ENCODE measurements at regions not wholly inside any gene's neighbourhood (a gene's known extent, or its start where the extent isn't known, plus 50 kb on each side); places are given as distances from the start of the nearest gene placed in this dataset.

GRCh38 chr13:103199380-103200088 is 133.3 kb upstream of the SLC10A2 start:
- DNase-seq (ENCODE audit: low spot score), result no peak

GRCh38 chr13:103196356-103196755 is 130.1 kb upstream of the SLC10A2 start:
- no peak for DNase-seq (ENCODE audit: low spot score)

DNA sequence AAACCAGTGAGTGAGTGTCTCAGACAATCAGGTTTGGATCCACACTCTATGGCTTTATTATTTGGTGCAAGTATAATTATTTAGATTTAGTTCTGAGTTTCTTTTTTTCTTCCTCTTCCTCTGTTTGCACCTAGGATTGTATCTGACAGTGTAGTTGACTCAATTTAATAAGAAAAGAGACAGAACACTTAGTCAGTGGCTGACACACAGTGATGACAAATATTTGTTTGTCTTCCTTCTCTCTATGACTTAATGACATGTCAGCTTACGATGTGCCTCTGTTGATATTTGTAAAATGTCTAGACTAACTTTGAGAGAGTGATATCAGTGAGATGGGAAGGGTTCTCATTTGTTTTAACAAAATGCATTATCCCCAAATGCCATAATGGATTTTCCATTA is 129.5 kb upstream of the SLC10A2 start:
- DNase-seq (ENCODE audit: low spot score), result no peak

- no peak for DNase-seq (ENCODE audit: low spot score)
These were observed 128.7 kb upstream of the SLC10A2 start for GRCh38 chr13:103194871-103195270.

- DNase-seq (ENCODE audit: low spot score), result no peak
These were observed 126.4 kb upstream of the SLC10A2 start for GRCh38 chr13:103192511-103193135.

DNA sequence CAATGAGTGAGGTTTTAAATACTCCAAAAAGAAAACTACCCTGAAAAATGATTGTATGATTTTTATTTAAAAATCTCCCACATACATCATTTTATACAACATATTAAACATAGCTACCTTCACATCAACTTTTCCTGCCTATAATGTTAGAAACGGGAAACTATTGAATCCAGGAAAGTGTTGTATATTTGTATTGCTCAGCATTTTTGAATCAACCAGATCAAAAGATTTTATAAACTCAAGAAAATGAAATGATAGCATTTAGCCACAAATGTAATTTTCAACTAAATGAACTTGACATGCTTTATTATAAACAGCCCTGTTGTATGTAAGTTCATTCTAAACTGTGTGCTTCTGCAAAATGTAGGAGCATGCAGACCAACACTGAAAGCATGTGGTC is 124.6 kb upstream of the SLC10A2 start:
- DNase-seq (ENCODE audit: low spot score), result no peak

DNA sequence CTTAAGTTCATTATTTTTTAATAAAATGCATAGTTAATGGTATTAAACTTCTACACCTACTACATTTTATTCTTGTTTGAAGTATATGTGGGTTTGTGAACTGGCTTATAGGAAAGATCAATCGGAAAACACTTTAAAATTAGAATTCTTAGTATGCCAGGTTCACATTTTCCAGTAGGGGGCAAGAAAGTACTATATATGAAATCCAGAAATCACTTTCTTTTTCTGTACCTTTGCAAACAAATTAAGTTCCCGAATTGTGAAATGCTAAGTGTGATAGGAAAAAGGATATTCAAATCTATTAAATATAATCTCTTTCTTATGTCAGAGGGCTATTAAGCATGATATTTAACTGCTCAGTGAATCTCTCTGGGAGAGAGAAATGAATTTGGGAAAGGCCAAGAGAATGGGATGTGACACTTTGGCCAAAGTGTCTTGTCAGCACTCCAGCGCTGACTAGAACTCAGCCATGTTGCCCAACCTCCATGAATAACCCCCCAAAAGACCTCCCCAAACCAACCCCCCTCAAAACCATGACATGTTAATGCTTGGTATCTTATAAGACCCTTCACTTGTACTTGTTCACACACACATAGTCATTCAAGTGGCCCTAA is 122.6 kb upstream of the SLC10A2 start:
- DNase-seq (ENCODE audit: low spot score), result peak; percentile 35

DNA sequence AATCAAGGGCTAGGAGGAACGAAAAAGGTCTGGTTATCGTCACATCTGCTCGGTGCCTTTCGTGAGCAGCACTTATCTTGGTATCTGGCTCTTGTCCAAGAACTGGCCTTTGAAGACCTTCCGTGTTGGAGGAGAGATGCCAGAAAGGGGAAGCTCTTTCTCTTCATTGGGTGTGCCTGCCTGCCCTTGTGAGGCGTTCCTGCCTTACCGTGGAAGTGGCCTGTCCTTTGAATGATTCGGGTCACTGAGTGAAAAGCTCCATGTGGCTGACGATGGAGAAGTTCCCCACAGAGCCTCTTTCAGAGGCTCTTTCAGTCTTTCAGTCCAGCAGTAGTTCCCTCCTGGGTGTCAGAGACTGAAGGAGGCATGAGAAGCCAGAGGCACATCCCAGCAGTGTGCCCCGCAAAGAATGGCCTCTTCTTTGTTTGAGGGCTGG is 121.5 kb upstream of the SLC10A2 start:
- DNase-seq (ENCODE audit: low spot score), result peak; percentile 6

DNA sequence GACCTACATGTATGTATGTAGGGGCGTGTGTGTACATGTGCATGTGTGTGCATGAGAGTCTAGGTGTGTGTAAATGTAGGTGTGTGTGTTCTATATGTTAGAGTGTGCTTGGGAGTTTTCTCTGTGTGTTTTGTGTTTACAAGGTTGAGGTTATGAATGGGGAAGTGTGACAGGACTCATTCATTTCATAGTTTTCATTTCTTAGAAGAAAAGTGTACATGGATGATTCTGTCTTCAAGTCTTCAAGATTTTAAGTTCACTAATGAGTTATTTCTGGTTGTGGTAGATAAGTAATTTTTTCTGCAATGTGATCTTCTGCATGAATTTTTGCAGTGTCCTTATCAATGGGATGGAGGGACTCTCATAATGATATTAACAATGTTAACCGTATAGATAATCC is 118.2 kb upstream of the SLC10A2 start:
- DNase-seq (ENCODE audit: low spot score), result no peak

DNA sequence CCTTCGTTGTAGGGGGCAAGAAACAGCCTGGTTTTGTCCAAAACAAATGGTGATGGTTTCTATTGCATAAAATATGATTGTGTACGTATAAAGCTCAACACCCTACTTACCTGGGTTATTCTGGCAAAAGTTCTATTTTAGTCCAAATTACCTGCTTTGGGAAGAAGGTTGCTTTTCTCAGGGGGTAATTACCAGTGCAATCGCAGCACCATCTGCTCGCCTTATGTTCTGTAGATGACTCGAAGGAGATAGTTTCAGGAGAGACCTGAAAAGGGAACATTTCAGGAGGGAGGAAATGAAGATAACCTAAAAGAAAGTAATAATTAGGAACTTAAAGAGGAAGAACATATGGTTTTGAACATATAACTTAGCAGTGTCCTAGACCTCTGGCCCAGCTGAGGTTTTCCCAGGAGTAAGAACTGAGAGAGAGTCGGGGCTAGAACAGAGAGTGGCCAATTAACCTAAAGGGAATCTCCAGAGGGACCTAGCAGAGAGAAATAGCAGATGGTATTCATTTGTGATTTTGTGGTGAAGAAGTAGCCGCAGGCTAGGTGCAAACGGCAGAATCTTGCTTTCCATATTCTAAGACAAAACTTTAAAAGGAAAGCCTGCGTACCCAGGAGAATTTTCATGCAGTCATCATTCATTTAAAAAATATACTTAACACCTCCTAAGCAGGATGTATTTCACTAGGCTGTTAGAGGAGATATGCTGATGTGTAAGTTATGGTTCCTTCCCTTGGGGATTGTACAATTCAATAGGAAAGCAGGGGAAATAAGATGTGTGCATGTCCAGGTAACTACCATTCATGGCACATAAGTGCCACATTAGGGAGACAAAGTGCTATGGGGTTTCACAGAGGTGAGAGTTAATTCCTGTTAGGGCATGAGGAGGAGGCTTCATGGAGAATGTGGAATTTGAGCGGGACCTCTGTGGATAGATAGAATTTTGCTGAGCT is 113.0 kb upstream of the SLC10A2 start:
- no peak for DNase-seq (ENCODE audit: low spot score)

GRCh38 chr13:103174966-103175365 is 108.7 kb upstream of the SLC10A2 start:
- no peak for DNase-seq (ENCODE audit: low spot score)

- no peak for DNase-seq (ENCODE audit: low spot score)
These were observed 102.8 kb upstream of the SLC10A2 start for GRCh38 chr13:103168901-103169508.

- DNase-seq (ENCODE audit: low spot score), result no peak
These were observed 98.0 kb upstream of the SLC10A2 start for GRCh38 chr13:103164251-103164650.

DNA sequence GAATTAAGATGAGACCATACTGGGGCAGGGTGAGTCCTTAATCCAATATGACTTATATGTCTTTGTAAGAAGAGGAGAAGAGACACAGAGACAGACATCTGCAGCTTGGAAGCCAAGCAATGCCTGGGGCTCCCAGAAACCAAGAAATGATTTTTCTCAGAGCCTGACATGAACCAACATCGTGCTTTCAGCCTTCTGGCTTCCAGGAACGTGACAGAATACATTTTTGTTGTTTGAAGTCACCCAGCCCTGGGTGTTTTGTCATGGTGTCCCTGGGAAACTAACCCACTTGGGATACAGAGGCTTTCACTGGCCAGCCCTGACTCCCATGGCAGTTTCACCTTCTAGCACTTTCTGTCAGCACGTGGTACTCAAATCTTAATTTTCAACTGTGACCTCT is 95.3 kb upstream of the SLC10A2 start:
- DNase-seq (ENCODE audit: low spot score), result no peak

DNA sequence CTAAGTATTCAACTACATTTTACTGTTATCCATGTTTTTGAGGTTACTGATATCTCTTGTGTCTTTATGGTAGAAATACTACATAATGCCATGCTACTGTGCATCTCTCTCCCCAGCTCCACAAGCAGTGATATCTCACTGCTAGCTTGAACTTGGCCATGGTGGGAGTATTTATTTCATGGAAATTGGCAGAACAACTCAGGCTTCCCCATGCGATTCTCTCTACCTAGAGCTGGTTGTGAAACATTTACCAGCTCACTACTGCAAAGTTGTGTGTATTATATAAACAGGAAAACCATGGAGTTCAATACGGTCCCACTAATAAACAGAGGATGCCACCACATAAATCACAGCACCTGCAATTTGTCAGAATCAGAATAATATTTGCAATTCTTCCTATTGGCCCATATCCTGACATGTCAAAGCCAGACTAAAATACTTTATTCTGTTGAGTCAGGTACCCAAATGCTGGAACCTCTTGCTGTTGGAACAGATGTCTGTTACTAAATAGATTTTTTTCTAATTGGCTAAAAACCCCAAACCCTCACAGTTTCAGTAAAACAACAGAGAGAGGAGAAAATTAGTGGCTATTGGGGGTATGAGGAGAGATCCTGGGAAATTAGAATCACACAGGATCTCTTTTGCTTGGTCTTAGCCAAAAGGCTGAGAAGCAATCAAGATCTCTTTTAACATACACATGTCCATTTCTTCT is 91.4 kb upstream of the SLC10A2 start:
- no peak for DNase-seq (ENCODE audit: low spot score)

DNA sequence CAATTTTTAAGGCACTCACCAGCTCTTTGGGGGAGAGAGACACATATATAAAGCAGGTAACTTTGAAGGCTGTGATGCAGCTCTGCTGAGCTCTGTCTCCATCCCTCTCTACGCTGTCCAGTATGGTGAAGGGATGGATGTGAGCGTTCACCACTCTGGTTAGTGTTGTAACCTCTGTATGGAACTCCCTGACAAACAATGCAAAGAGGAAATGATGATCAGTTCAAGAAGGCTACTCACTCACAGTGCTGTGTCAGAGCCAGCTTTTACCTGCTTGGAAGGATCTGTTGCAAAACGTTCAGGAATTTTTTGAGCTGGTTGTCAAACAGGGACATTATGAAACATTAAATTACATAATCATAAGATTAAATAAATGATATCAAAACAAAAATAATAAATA is 90.8 kb upstream of the SLC10A2 start:
- no peak for DNase-seq (ENCODE audit: low spot score)

DNA sequence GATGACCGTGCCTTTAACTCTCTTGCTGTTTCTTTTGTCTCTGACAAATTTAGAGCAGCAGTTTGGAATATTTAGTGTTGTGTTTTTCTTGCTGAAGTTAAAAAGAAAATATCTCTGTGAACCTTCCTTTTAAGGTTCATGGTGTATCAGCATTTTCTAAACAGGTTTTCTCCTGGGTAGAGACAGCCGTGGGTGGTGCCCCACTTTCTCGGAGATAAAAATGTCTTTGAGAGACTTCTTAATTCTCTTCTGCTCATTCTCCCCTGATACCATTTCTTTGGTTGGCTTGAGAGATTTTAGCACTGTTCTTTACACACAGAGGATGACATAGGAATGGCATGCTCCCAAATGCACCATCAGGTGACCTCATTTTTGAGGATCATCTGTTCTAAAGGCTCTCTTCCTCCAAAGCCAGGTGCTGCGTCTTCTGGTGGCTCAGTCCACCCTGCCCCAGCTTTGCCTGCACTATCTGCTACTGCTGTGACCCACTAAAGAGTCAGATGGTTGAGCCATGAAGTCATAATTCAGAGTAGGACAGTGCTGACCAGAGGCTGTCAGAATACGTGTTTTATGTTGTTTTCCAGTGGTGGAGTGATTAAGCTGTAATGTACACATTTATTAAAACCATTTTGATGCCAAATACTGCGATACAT is 90.3 kb upstream of the SLC10A2 start:
- no peak for DNase-seq (ENCODE audit: low spot score)

GRCh38 chr13:103153466-103153865 is 87.2 kb upstream of the SLC10A2 start:
- DNase-seq (ENCODE audit: low spot score), result no peak

DNA sequence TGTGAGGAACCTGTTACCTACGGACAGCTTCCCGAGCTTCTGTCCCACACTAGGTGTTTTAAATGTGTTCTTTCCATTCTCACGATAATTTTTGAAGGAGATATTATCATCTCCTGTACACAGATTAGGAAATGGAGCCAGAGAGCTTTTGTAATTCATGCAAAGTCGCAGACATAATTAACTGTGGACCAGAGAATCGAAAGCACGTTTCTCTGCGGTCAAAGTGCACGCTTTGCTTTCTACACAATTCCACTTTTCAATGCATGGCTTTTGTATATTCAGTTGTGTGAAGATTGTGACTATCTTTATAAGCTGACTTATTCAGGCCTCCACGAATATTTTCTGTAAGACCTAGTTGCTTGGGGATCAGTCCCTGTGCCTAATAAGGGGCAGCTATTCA is 81.7 kb upstream of the SLC10A2 start:
- no peak for DNase-seq (ENCODE audit: low spot score)

DNA sequence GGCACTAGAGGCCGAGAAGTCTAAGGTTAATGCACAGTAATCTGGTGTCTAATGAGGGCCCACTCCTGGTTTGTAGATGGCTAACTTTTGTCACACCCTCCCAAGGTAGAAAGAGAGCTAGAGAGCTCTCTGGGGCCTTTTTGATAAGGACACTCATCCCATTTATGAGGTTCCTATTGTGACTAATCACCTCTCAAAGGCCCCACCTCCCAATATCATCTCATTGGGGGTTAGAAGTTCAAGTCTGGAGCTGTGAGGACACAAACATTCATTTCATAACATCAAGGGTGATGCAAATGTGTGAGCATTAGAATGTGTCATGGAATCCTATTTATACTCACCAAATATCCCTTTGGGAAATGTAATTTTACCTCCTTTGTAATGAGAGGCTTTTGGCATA is 79.2 kb upstream of the SLC10A2 start:
- DNase-seq (ENCODE audit: low spot score), result no peak

DNA sequence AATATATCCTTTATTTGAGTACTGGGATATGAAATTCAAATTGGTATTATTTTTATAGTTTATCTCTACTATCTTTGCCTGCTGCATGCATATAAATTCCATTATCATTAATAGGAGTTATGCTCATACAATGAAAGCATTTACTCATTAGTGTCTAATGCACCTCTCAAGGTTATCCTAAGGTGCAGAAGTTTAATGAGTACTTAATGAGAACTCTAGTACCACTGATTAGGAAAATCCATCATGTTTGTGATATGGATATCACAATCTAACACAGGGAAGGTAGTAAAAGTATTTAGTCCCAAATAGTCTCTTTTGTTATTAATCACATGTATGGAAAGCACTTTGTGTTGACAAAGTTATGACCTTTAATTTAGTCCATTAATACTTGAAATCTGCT is 77.2 kb upstream of the SLC10A2 start:
- no peak for DNase-seq (ENCODE audit: low spot score)
